ENCODE measurements at regions not wholly inside any gene's neighbourhood (a gene's known extent, or its start where the extent isn't known, plus 50 kb on each side); places are given as distances from the start of the nearest gene placed in this dataset.

DNA sequence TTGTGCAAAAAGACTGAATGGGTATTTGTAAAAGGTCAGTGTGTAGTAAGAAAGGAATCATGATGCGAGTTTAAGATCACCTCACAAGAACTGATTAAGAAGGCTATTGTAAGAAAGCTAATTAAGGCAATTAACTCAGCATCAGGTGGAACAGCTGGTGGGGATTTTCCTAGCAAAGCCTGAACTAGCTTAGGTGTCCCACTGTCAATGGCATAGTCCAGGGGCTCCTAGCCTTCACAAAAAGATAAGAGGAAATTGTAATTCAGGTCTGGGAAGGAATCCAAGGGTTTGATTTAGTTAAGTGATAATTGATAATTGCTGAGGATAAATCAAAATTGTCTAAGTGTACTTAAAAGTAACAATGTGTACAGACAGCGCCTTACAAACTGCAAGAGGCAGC, 901.6 kb downstream of the TUSC7 start:
- TF ChIP-seq CTCF (IDR thresholded peaks at IDR 0.05; ENCODE audit: unreplicated experiment), result no peak
- no peaks in the 10 kb centered on the region for H3K9me3 Mint-ChIP-seq (ENCODE audit: unreplicated experiment)
- H3K27ac Mint-ChIP-seq (ENCODE audit: unreplicated experiment), result no peak overlapping the region
- peaks cover 1% of the 10 kb centered on the region for H3K27me3 Mint-ChIP-seq (ENCODE audit: unreplicated experiment)
- no peaks in the 10 kb centered on the region for H3K36me3 Mint-ChIP-seq (ENCODE audit: low read depth, unreplicated experiment)
- peaks cover 18% of the 10 kb centered on the region for H3K4me1 Mint-ChIP-seq (ENCODE audit: unreplicated experiment)
- no peak overlapping the region for H3K4me3 Mint-ChIP-seq (ENCODE audit: unreplicated experiment)
- no peak for DNase-seq (ENCODE audit: low spot score)

- no peak for DNase-seq (ENCODE audit: low spot score)
- no peaks in the 10 kb centered on the region for H3K36me3 Mint-ChIP-seq (ENCODE audit: low read depth, unreplicated experiment)
- no peaks in the 10 kb centered on the region for H3K27me3 Mint-ChIP-seq (ENCODE audit: unreplicated experiment)
- H3K4me3 Mint-ChIP-seq (ENCODE audit: unreplicated experiment), result no peak overlapping the region
- H3K27ac Mint-ChIP-seq (ENCODE audit: unreplicated experiment), result no peak overlapping the region
- H3K9me3 Mint-ChIP-seq (ENCODE audit: unreplicated experiment), result no peaks in the 10 kb centered on the region
- no peak for TF ChIP-seq CTCF (IDR thresholded peaks at IDR 0.05; ENCODE audit: unreplicated experiment)
- H3K4me1 Mint-ChIP-seq (ENCODE audit: unreplicated experiment), result peaks cover 2% of the 10 kb centered on the region
Observed at GRCh38 chr3:117616227-117616626, 906.6 kb downstream of the TUSC7 start.

- no peaks in the 10 kb centered on the region for H3K36me3 Mint-ChIP-seq (ENCODE audit: low read depth, unreplicated experiment)
- no peak overlapping the region for H3K27ac Mint-ChIP-seq (ENCODE audit: unreplicated experiment)
- TF ChIP-seq CTCF (IDR thresholded peaks at IDR 0.05; ENCODE audit: unreplicated experiment), result no peak
- no peak for DNase-seq (ENCODE audit: low spot score)
- peaks cover 14% of the 10 kb centered on the region for H3K4me1 Mint-ChIP-seq (ENCODE audit: unreplicated experiment)
- no peaks in the 10 kb centered on the region for H3K27me3 Mint-ChIP-seq (ENCODE audit: unreplicated experiment)
- no peaks in the 10 kb centered on the region for H3K9me3 Mint-ChIP-seq (ENCODE audit: unreplicated experiment)
- H3K4me3 Mint-ChIP-seq (ENCODE audit: unreplicated experiment), result no peak overlapping the region
Observed at GRCh38 chr3:117617906-117618305, 908.3 kb downstream of the TUSC7 start.

GRCh38 chr3:117618462-117618861, 908.9 kb downstream of the TUSC7 start:
- H3K9me3 Mint-ChIP-seq (ENCODE audit: unreplicated experiment), result no peaks in the 10 kb centered on the region
- no peak overlapping the region for H3K27ac Mint-ChIP-seq (ENCODE audit: unreplicated experiment)
- no peaks in the 10 kb centered on the region for H3K27me3 Mint-ChIP-seq (ENCODE audit: unreplicated experiment)
- no peaks in the 10 kb centered on the region for H3K36me3 Mint-ChIP-seq (ENCODE audit: low read depth, unreplicated experiment)
- no peak for TF ChIP-seq CTCF (IDR thresholded peaks at IDR 0.05; ENCODE audit: unreplicated experiment)
- H3K4me3 Mint-ChIP-seq (ENCODE audit: unreplicated experiment), result no peak overlapping the region
- no peak for DNase-seq (ENCODE audit: low spot score)
- H3K4me1 Mint-ChIP-seq (ENCODE audit: unreplicated experiment), result peaks cover 16% of the 10 kb centered on the region

DNA sequence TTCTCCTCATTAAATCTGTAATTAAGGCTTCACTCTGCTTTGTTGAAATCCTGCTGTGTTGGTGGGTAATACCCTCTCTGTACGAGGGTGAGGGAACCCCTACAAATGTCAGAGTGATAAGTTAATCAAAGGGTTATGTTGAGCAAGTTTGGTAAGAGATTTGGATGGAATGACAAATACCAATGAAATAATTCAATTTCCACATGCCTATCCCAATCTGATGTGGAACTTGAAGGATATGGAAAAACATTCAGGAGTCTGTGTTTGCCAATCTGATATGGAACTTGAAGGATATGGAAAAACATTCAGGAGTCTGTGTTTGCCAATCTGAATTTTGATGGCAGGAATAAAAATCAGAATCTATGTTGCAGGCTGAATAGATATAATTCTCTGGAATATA, 910.2 kb downstream of the TUSC7 start:
- Mint-ChIP-seq H3K4me3 (ENCODE audit: unreplicated experiment) (no peak overlapping the region), H3K4me1 (ENCODE audit: unreplicated experiment) (peaks cover 19% of the 10 kb centered on the region), H3K27ac (ENCODE audit: unreplicated experiment) (no peak overlapping the region), H3K36me3 (ENCODE audit: low read depth, unreplicated experiment) (no peaks in the 10 kb centered on the region), H3K27me3 (ENCODE audit: unreplicated experiment) (no peaks in the 10 kb centered on the region), H3K9me3 (ENCODE audit: unreplicated experiment) (no peaks in the 10 kb centered on the region)
- TF ChIP-seq CTCF (IDR thresholded peaks at IDR 0.05; ENCODE audit: unreplicated experiment), result no peak
- DNase-seq (ENCODE audit: low spot score), result no peak
